Suppressor macrophage treated with lipopolysaccharide for 1 hour (primary cell): ENCODE measurements at regions not wholly inside any gene's neighbourhood (a gene's known extent, or its start where the extent isn't known, plus 50 kb on each side); places are given as distances from the start of the nearest gene placed in this dataset.

Experiments
- DNase-seq, 3 donors: peaks; one replicate each; pipeline ENCODE4 v3.0.0-alpha.2; 2020 to 2022

DNA sequence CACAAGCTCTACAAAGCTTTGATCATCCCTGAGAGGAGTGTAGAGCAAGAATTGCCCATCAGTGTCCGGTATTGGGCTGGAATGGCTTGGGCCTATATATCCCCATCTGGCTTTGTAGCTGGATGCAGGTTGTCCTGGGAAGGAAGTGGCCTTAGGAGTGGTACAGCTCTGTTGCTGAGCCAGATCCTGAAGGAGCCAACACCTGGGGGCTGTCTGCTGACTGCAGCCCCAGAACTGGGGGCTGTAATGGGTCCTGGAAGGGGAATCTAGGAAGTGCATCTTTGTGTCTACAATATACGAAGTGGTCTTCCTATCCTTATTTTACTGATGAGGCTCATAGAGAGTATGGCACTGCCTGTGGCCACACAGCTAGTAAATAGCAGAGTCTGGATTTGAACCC lies 145.9 kb downstream of the CDC5L start:
- DNase-seq = no peak

DNA sequence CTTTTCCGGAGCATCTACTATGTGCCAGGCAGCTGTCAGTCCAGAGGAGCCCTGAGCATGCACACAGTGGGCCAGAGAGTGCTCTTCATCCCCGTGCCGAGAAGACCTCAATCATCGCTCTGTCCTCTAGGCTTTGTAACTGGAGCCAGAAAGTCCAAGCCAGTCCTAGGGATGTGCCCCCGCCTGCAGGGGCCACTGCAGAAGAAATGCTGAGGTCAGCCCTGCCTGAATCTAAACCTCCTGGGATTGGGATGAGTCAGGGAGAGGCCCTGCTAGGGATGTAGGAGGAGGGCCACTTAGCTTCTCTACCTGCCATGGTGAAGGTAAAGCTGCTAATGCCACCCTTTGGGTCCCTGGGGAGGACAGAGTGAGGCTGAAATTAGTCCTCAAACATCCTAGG lies 146.8 kb downstream of the CDC5L start:
- no peak for DNase-seq

GRCh38 chr6:44535446-44535845 lies 147.9 kb downstream of the CDC5L start:
- no peak for DNase-seq

DNA sequence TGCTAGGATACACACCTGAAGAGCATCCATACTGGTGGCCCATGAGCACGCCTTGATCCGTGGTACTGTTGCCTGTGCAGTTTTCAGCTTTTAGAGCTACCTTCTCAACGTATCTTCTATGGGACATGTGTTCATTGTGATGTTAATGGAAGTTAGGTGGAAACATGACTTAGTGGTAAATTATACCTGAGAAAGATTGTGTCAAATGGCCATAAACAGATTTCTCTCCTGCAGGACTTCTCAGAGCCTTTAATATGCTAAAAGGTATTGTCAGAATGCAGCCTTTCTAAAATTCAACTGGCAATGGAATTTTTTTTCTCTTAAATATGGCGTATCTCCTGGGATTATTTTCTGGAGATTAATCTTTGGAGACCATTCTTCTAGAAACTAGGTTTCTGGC lies 148.5 kb downstream of the CDC5L start:
- DNase-seq = no peak

DNA sequence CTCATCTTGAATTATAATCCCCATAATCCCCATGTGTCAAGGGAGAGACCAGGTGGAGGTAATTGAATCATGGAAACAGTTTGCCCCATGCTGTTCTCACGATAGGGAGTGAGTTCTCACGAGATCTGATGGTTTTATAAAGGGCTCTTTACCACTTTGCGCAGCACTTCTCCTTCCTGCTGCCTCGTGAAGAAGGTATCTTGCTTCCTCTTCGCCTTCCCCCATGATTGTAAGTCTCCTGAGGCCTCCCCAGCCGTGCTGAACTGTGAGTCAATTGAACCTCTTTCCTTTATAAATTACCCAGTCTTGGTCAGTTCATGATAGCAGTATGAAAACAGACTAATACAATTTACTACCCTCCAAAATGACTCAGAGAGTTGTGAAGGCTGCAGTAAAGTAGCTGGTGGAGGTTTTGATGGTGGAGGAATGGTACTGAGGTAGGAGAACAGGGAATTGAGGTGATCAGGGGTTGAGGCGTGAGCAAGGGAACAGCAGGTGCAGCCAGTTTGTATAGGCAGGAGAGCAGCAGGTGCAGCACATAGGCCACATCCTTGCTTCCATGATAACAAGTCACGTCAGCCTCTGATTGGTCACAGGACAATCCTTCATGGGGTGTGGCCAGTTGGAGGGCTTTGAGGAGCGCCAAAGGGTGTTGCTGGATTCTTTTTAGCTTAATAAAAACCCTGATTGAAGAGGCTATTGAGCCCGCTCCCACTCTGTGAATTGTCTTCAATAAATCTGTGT lies 150.0 kb downstream of the CDC5L start:
- DNase-seq = no peak

- no peak for DNase-seq
Measured at GRCh38 chr6:44538131-44538806, 150.8 kb downstream of the CDC5L start.

DNA sequence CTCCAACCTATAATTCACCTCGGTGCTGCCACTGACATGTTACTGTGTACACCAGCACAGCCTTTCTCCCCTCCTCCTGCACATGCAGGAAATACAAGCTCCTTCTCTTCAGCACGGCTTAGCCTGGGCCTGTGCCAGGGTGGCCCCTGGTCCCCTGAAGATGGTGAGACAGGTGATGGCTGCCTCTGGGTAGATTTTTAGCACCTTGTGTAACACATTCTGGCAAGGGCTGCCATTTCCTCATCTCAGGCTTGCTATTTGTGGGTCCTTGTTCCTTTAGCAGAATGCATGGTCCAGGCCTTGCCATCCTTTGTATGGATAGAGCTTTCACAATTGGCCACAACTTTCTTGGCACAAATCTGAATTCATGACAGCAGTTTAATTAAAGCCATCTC lies 151.3 kb downstream of the CDC5L start:
- no peak for DNase-seq

DNA sequence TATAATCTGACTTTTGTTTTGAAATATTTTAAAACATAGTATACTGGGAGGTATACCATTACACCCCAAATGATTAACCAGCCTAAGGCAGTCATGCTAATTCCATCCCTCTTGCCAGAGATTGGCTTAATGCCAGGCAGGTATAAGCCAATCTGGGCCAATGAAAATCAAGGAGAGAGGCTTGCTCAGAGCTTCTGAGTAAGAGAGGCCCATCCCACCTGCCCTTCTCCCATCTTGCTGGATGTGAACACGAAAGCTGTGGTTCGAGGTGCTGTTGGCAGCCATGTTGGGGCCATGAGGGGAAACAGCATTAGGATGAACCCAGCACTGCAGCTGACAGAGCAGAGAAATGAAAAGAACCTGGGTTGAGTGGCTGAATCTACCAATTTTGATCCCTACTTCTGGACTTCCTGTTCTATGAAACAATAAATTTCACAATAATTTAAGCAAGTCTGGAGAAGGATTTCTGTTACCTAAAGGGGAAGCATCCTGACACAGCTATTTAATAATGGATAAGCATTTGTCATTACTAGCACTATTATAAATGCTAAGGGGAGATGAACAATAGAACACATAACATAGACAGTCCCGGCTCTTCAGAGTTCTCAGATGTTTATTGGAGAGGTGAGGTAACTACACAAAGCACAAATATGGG lies 152.3 kb downstream of the CDC5L start:
- peak; percentile 17 to 50 (median 22) for DNase-seq

DNA sequence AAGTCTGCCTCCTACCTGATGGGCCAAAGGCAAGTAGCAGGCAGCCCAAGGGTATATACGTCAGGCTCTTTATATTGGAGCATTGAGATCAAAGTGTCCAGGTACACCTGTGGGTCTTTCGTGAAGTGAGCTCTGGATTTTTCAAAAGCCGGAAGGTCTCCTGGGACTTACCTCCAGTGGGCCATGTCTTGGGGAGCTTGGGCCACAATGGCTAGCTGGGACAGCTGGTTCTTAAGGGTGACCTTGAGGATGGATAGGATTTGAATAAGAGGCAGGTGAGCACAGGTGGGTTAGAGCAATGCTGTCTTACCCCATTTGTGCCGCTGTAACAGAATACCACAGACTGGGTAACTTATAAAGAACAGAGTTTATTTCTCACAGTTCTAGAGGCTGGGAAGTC lies 153.4 kb downstream of the CDC5L start:
- DNase-seq = no peak

GRCh38 chr6:44542401-44543116 lies 155.1 kb downstream of the CDC5L start:
- no peak for DNase-seq

GRCh38 chr6:44543664-44544063 lies 156.2 kb downstream of the CDC5L start:
- no peak for DNase-seq

DNA sequence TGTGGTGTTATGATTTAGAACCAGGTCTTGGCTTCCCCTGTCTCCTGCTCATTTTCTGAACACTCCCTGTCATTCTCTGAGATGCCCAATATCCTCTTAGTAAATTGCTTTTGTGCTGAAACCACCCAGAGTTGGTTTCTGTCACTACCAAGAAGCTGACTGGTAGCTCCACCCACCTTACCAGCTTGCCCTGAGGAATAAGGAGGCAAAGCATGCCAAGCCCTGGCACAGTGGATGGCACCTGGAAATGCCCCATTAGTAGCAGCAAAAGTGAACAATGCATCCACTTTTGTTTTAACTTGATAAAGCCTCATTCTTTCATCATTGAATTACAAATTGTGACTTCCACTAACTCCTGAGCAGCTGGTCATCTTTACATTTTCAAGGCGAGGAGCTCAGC lies 157.7 kb downstream of the CDC5L start:
- DNase-seq = no peak

DNA sequence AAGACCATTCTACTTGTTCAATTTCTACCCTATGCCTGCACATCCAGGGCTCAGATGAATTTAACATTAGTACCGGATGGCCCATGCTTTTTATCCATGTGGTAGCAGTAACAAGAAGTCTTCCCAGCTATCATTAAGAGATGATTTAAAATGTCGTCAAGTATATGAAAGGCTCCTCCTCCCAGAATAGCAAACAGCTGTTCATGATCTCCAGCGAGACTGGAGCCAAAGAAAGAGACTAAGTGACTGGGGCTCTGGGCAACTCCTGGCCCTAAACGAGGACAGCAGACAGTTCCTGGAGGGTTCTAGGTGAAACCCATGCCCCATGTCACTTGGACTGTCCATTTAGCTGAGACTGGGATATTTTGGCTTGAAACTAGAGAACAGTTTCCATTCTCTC lies 160.8 kb downstream of the CDC5L start:
- DNase-seq = no peak

GRCh38 chr6:44549516-44549915 lies 162.0 kb downstream of the CDC5L start:
- DNase-seq = no peak

GRCh38 chr6:44554194-44554593 lies 166.7 kb downstream of the CDC5L start:
- DNase-seq = no peak

- DNase-seq = no peak
Measured at GRCh38 chr6:44554861-44555260, 167.4 kb downstream of the CDC5L start.

GRCh38 chr6:44556046-44556445 lies 168.5 kb downstream of the CDC5L start:
- peak in 1 of 3 donors; percentile 25 for DNase-seq

DNA sequence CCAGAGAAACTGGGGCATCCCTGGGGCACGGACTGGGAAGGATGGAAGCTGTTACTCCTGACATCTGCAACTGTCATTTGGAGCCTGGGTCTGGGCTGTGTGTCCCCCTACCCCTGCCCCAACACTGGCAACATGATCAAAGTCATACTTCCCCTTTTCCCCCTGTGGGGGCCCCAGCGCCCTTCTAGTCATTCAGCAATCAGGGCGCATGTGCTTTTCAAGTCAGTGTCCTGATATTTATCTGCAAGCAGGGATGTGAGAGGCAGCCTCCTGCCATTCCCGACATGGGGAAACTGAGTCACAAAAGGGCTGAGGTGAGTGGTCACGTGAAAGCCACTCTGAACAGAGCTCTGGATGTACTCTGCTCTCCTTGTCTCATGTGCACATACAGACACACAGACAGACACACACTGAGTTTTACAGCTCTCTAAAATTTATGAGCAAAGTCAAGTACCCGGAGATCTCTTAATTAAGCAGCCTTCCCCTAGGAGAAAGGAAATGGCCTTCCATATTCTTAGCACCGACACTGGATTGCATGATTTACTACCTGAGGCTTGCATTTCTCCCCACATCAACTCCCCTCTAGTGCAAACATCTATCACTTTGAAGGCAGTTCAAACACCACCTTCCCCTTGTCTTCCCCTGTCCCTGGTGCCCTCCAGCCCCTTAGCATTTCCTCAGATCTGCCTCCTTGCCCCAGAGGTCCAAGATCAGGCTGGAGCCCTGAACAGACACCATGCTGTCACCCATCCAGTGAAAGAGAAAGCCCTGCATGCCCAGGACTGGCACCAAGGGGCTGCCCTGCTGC lies 170.7 kb downstream of the CDC5L start:
- DNase-seq = no peak

- no peak for DNase-seq
Measured at GRCh38 chr6:44558832-44559251, 171.3 kb downstream of the CDC5L start.

DNA sequence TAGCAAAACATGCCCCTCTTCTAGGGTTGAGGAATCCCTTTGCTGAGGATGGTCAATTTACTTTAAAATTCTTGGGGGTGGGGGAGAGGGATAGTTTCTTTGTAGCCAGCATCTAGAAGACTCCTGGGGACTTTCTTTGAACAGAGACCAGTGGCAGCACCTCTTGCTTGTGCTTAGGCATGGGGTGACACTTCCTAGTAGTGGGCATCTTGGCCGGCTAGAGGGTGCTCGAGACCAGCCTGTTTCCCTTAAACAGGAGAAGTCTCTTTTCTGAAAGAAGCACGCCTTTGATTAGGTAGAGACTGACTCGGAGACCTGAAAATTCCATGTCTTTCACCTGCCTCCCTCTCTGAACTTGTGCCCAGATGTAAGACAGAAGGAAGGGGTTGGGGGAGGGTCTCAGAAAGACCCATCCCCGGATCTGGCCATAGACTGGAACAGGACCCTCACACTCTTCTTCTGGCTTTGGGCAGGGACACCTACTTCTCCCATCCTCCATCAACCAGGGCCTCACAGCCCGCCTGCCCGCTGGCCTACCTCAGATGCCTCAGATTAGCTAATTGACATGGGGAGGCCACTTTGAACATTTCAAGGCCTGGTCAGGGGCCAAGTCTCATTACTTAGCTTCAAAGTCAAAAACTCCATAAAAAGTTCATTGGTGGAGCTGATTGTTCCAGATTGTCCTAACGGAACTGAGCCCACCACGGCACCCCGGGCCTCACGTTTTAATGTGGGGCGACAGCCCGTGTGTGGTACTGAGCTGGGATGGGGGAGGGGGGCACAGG lies 172.2 kb downstream of the CDC5L start:
- DNase-seq = no peak

DNA sequence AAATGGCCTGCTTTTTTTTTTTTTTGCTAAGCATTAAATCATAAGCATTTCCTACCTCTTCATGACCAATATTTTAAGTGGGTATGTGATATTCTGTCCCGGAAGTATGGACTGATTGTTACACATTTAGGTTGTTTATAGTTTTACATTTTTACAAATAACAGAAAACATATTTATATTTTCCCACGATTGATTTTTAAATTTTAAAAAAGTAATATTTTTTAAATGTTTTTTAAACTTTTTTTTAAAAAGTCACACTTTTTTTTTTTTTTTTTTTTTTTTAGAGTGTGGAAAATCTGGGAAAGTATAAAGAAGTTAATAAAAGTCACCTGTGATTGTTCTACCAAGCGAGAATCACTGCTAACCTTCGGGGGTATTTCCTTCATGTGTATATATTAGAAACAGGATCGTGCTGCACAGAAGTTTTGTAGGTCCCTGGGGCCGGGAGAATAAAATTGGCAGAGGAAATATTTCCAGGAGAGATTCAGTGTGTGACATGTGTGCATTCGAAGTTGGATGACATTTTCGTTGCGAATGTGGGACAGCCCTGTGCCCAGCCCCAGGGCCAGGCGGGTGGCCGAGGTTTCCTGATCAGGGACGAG lies 173.1 kb downstream of the CDC5L start:
- DNase-seq = no peak
